GM06990 (cell line): ENCODE measurements at regions not wholly inside any gene's neighbourhood (a gene's known extent, or its start where the extent isn't known, plus 50 kb on each side); places are given as distances from the start of the nearest gene placed in this dataset.

ENCODE experiments used
- DNase-seq: peaks from one replicate; pipeline ENCODE4 v3.0.0-alpha.2; 2011; ENCODE audit not compliant: insufficient read length; ENCODE audit errors: extremely low read depth
- H3K27me3 ChIP-seq: replicated peaks from 2 replicates; pipeline ENCODE4 v1.6.0; 2011; ENCODE audit warnings: low read length; ENCODE audit not compliant: control insufficient read depth, insufficient read depth
- H3K36me3 ChIP-seq: 2 replicates; pipeline ENCODE4 v1.5.1; 2011; ENCODE audit warnings: low read length; ENCODE audit not compliant: control insufficient read depth, insufficient read depth
- H3K4me3 ChIP-seq: replicated peaks from 2 replicates; pipeline ENCODE4 v1.5.1; 2011; ENCODE audit warnings: low read depth, mild to moderate bottlenecking, control low read depth, low read length
- TF ChIP-seq, protein P1 (sequence below): IDR thresholded peaks from 2 replicates; pipeline ENCODE4 v1.5.1; 2011; ENCODE audit warnings: low read length, control low read depth, mild to moderate bottlenecking, inconsistent platforms; ENCODE audit not compliant: insufficient read depth, poor library complexity, severe bottlenecking

DNA sequence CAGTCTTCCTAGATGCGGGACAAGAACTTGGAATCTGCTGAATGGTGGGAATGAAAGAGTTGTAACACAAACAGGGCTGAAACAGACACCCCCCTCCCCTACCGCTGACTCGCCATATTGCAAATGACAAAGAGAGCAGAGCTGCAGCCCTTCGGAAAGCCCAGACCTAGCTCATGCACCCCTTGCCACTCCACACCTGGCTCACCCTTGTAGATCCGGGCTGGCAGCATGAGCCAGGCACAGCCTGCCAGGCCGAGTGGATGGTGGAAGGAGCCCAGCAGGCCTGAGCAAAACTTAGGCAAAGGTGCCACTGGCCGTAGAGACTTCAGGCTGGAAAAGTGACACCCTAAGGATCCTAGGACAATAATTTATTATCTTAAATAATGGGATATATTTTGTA is 237.4 kb upstream of the SEMA3D start:
- Histone ChIP-seq H3K4me3 (no peak overlapping the region), H3K27me3 (no peaks in the 10 kb centered on the region), H3K36me3 (no peaks in the 10 kb centered on the region)
- TF ChIP-seq, protein P1, sequence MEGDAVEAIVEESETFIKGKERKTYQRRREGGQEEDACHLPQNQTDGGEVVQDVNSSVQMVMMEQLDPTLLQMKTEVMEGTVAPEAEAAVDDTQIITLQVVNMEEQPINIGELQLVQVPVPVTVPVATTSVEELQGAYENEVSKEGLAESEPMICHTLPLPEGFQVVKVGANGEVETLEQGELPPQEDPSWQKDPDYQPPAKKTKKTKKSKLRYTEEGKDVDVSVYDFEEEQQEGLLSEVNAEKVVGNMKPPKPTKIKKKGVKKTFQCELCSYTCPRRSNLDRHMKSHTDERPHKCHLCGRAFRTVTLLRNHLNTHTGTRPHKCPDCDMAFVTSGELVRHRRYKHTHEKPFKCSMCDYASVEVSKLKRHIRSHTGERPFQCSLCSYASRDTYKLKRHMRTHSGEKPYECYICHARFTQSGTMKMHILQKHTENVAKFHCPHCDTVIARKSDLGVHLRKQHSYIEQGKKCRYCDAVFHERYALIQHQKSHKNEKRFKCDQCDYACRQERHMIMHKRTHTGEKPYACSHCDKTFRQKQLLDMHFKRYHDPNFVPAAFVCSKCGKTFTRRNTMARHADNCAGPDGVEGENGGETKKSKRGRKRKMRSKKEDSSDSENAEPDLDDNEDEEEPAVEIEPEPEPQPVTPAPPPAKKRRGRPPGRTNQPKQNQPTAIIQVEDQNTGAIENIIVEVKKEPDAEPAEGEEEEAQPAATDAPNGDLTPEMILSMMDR, result no peak
- no peak for DNase-seq

DNA sequence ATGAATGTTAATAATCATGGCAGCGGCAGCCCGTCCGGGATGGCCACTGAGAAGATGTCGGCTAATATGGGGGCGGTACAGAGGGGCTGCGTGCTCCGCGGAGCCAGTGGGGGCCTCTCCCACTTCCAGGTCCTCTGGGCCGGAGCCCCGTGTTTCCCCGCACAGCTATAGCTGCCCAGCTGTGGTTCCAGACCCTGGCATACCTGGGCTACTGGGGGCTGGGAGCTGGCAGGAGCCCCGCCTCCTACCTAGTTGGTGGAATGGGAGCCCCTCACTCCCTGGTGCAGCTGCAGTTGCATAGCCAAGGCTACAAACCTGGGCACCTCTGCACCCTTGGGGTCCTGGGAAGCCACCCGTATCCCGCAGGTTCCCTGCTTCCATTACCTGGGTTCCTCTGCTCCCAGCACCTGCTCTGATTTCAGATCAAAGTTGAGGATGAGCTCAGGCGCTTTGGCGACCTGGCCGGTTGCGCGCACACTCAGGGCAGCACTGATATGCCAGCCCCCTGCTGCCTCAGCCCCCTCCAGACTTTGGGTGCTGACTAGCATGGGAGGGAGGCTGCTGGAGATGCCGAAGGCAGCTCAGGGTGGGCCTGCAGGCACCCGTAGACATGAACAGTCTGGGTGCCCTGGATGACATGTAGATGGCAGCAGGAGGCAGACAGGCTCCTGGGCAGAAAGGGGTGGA is 236.5 kb upstream of the SEMA3D start:
- Histone ChIP-seq H3K4me3 (no peak overlapping the region), H3K27me3 (no peaks in the 10 kb centered on the region), H3K36me3 (no peaks in the 10 kb centered on the region)
- TF ChIP-seq, protein P1, result no peak
- no peak for DNase-seq

DNA sequence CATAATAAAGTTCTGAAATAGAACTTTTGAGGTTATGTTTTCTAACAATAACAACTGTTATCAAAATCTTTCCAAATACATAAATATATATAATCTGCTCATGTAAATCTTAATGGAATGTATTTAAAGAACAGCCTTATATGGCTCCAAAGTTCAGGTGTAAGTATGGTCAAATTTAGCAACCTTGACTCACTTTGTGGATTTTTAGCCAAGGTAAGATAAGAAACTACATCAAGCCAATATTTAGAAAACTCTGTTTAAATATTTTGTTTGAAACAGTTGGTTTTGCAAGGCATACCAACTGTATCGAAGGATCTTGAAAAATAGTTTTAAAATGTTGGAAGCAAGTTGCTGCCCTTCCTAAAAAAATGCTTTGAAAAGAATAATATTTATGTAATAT is 228.9 kb upstream of the SEMA3D start:
- DNase-seq, result no peak
- H3K4me3 ChIP-seq, result no peak overlapping the region
- H3K36me3 ChIP-seq, result no peaks in the 10 kb centered on the region
- TF ChIP-seq, protein P1, result no peak
- no peaks in the 10 kb centered on the region for H3K27me3 ChIP-seq

DNA sequence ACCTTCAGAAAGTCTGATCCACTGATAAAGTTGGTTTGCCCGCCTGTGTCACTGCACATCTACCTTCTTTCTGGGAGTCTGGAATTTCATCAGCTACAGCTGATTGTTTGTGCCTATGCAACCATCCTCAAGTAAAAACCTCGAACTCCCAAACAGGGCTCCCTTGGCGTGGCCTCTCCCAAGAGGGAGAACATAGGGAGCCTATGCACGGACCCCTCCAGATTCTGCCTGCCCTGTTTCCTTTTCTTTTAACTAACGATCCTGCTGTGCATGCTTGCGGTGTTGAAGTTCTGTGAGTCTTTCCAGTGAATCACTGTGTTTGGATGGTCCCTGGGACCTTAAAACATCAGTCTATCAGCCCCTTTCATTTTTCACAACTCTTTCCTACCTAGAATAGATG is 226.9 kb upstream of the SEMA3D start:
- TF ChIP-seq, protein P1, result no peak
- Histone ChIP-seq H3K27me3 (no peaks in the 10 kb centered on the region), H3K4me3 (no peak overlapping the region), H3K36me3 (no peaks in the 10 kb centered on the region)
- no peak for DNase-seq

DNA sequence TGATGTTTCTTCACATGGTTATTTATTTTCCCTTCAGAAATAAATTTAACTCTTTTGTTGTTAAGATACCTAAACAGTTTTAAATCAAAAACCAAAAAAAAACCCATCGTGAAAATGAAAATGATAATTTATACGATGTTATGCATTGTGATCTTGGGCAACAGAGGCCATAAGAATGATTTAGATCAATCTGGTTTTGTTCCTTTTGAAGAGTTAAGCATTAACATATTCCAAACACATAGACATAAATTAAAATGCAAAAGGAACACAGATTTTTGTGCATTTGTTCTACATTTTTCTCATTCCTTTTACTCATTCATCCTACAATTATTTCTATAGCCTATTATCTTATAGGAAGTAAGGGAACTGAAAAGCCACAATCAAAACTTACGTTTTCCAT is 226.1 kb upstream of the SEMA3D start:
- no peaks in the 10 kb centered on the region for H3K36me3 ChIP-seq
- no peak overlapping the region for H3K4me3 ChIP-seq
- no peaks in the 10 kb centered on the region for H3K27me3 ChIP-seq
- TF ChIP-seq, protein P1, result no peak
- no peak for DNase-seq

DNA sequence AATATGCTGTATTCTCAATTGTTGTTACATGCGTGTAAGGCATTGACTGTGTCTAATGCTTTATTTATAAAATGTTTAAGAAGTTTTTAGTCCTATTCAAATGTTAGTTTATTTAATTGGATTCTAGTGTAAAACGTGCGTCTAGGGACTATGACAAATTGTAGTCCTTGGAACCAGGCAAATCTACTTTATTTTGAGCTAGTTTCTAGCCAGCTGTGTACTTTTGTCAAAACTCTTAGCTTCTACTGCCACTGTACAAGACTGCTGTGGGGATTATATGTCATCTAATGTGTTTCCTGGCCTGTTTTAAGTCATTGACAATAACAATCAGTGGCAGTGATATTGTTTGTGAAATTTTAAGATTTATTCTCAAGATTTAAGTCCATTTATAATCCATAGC is 220.5 kb upstream of the SEMA3D start:
- DNase-seq, result no peak

More for the DNA sequence above, 220.5 kb upstream of the SEMA3D start:
- Histone ChIP-seq H3K4me3 (no peak overlapping the region), H3K27me3 (no peaks in the 10 kb centered on the region), H3K36me3 (no peaks in the 10 kb centered on the region)
- TF ChIP-seq, protein P1, result no peak
